Endothelial cell of umbilical vein (primary cell): ENCODE measurements at regions not wholly inside any gene's neighbourhood (a gene's known extent, or its start where the extent isn't known, plus 50 kb on each side); places are given as distances from the start of the nearest gene placed in this dataset.

Source experiments
- BruUV-seq: library from RNA; stranded (reverse); fragments of 400-500 nt; replicated peaks from 2 replicates; lab custom pipeline; 2021; lab: Mats Ljungman, UMichigan
- CTCF ChIA-PET: fragments of 300-600, 350-600 bp; sonication (Branson Sonifier 250); formaldehyde crosslinking; loops from one replicate; lab custom pipeline; 2021; ENCODE audit warnings: antibody characterized with exemption, inconsistent platforms; lab: Charles Lee
- POLR2A ChIA-PET: fragments of 300-600, 350-600 bp; sonication (Branson Sonifier 250); formaldehyde crosslinking; loops from one replicate; lab custom pipeline; 2021; ENCODE audit warnings: antibody characterized with exemption, inconsistent platforms; lab: Charles Lee
- DNase-seq: peaks from one replicate; pipeline ENCODE4 v3.0.0-alpha.2; 2011; ENCODE audit warnings: low read depth, low spot score
- FAIRE-seq: peaks from 2 replicates; lab custom pipeline; 2011; peaks lifted over from hg19 to GRCh38; lab: Jason Lieb, UNC
- H2AFZ ChIP-seq: 2 replicates; pipeline ENCODE4 v1.6.0; 2012; ENCODE audit warnings: low read depth, low read length, control low read depth, inconsistent platforms
- H3K27ac ChIP-seq: 2 replicates; pipeline ENCODE4 v1.5.1; 2011; ENCODE audit warnings: low read depth, mild to moderate bottlenecking, control low read depth, low read length, moderate library complexity; ENCODE audit not compliant: insufficient read depth
- H3K27me3 ChIP-seq, 2 experiments: 2 replicates each; pipeline versions ENCODE4 v1.6.0 to v1.6.1; 2011; ENCODE audit warnings: low read length in 2 of 2, mixed read lengths in 1 of 2; ENCODE audit not compliant: control insufficient read depth in 2 of 2, insufficient read depth in 2 of 2
- H3K36me3 ChIP-seq, 2 experiments: 2 replicates in 1 of 2; 3 replicates in 1 of 2; pipeline ENCODE4 v1.5.1; 2011; ENCODE audit warnings: low read length in 2 of 2, mild to moderate bottlenecking in 1 of 2, moderate library complexity in 1 of 2; ENCODE audit not compliant: control insufficient read depth in 2 of 2, insufficient read depth in 2 of 2; ENCODE audit errors: extremely low read depth in 1 of 2
- H3K4me1 ChIP-seq: 3 replicates; pipeline ENCODE4 v1.5.1; 2011; ENCODE audit warnings: mild to moderate bottlenecking, low read length; ENCODE audit not compliant: control insufficient read depth, insufficient read depth; ENCODE audit errors: extremely low read depth
- H3K4me2 ChIP-seq: 2 replicates; pipeline ENCODE4 v1.6.1; 2011; ENCODE audit warnings: low read length, control low read depth, mixed read lengths; ENCODE audit not compliant: insufficient read depth
- H3K4me3 ChIP-seq, 3 experiments: fragments of 200-600 bp in 1 of 3; sonication (generic), shearing (Covaris generic) in 1 of 3; replicated peaks in 1 of 3; 2 replicates each; pipeline ENCODE4 v1.5.1; 2011 to 2016; ENCODE audit warnings: control low read depth in 3 of 3, low read length in 3 of 3, mild to moderate bottlenecking in 2 of 3, inconsistent platforms in 1 of 3, low read depth in 1 of 3, moderate library complexity in 1 of 3; ENCODE audit not compliant: insufficient read depth in 1 of 3
- H3K79me2 ChIP-seq: 2 replicates; pipeline ENCODE4 v1.6.0; 2012; ENCODE audit warnings: low read length, inconsistent platforms; ENCODE audit not compliant: control insufficient read depth, insufficient read depth
- H3K9ac ChIP-seq: replicated peaks from 2 replicates; pipeline ENCODE3; 2011; ENCODE audit warnings: low read length, control low read depth; ENCODE audit not compliant: insufficient read depth; ENCODE audit errors: extremely low read depth
- H3K9me1 ChIP-seq: replicated peaks from 3 replicates; pipeline ENCODE4 v1.6.0; 2011; ENCODE audit warnings: mild to moderate bottlenecking, low read length; ENCODE audit not compliant: control insufficient read depth, insufficient read depth; ENCODE audit errors: extremely low read depth
- H3K9me3 ChIP-seq: replicated peaks from 2 replicates; pipeline ENCODE4 v1.5.1; 2012; ENCODE audit warnings: low read length, inconsistent platforms; ENCODE audit not compliant: control insufficient read depth, insufficient read depth
- H4K20me1 ChIP-seq: replicated peaks from 2 replicates; pipeline ENCODE3; 2011; ENCODE audit warnings: mild to moderate bottlenecking, low read length; ENCODE audit not compliant: control insufficient read depth, insufficient read depth; ENCODE audit errors: extremely low read depth
- CTCF ChIP-seq, 2 donors: IDR thresholded peaks; 1 replicate in 1 of 2; 2 replicates in 1 of 2; pipeline ENCODE4 v1.5.1; 2011; ENCODE audit warnings: low read length in 2 of 2, mild to moderate bottlenecking in 2 of 2, moderate library complexity in 2 of 2, control low read depth in 1 of 2, inconsistent platforms in 1 of 2, low read depth in 1 of 2; ENCODE audit not compliant: insufficient read depth in 1 of 2; ENCODE audit errors: extremely low read depth in 1 of 2
- EZH2 ChIP-seq: IDR thresholded peaks from 2 replicates; pipeline ENCODE4 v1.6.1; 2012; ENCODE audit warnings: borderline replicate concordance, low read depth, mild to moderate bottlenecking, moderate library complexity, low read length, inconsistent platforms; ENCODE audit not compliant: severe bottlenecking
- FOS ChIP-seq: IDR thresholded peaks from 2 replicates; pipeline ENCODE4 v1.6.1; 2011; ENCODE audit warnings: mild to moderate bottlenecking, low read length, moderate library complexity, borderline replicate concordance; ENCODE audit not compliant: insufficient read depth
- GATA2 ChIP-seq: IDR thresholded peaks from 2 replicates; pipeline ENCODE4 v1.7.0; 2011; ENCODE audit warnings: low read depth, mild to moderate bottlenecking, moderate library complexity, mixed read lengths, low read length; ENCODE audit not compliant: insufficient read length, insufficient read depth
- JUN ChIP-seq: IDR thresholded peaks from 2 replicates; pipeline ENCODE4 v1.6.1; 2011; ENCODE audit warnings: borderline replicate concordance, low read depth; ENCODE audit not compliant: insufficient read length, insufficient read depth
- MAX ChIP-seq: IDR thresholded peaks from 2 replicates; pipeline ENCODE4 v1.6.1; 2011; ENCODE audit not compliant: insufficient read depth, insufficient read length
- MYC ChIP-seq: IDR thresholded peaks from one replicate; pipeline ENCODE4 v1.6.1; 2011; ENCODE audit warnings: mild to moderate bottlenecking, low read depth, low read length
- POLR2A ChIP-seq: IDR thresholded peaks from 2 replicates; pipeline ENCODE4 v1.6.1; 2012; ENCODE audit warnings: low read depth, mild to moderate bottlenecking, control low read depth, low read length
- POLR2AphosphoS5 ChIP-seq: IDR thresholded peaks from 2 replicates; pipeline ENCODE4 v1.6.1; 2012; ENCODE audit warnings: low read depth, mild to moderate bottlenecking, control low read depth, low read length, moderate library complexity; ENCODE audit not compliant: insufficient read depth
- dilution Hi-C: fragments of 300-500 bp; cut with MboI; formaldehyde crosslinking; loops from one replicate; pipeline ENCODE4 v1.15.0; 2019; ENCODE audit warnings: low sequenced_read_pairs; ENCODE audit not compliant: extremely low pct_ligation_motif_present
- intact Hi-C: fragments of 100-400 bp; cut with micrococcal nuclease; formaldehyde crosslinking; loops from one replicate; pipeline ENCODE4 v1.10.0; 2022

GRCh38 chr11:36930256-36930655 is 332.2 kb upstream of the RAG2 start:
- H3K27ac ChIP-seq: no peak overlapping the region
- H3K9me1 ChIP-seq: no peaks in the 10 kb centered on the region
- no peak overlapping the region for H3K4me2 ChIP-seq
- H3K9me3 ChIP-seq: no peaks in the 10 kb centered on the region
- H3K4me3 ChIP-seq: no peak overlapping the region
- ChIA-PET CTCF (no interaction called here), POLR2A (no interaction called here)
- H3K4me1 ChIP-seq: no peaks in the 10 kb centered on the region
- no peaks in the 10 kb centered on the region for H3K27me3 ChIP-seq
- no peaks in the 10 kb centered on the region for H3K79me2 ChIP-seq
- FAIRE-seq (no peak), DNase-seq (no peak)
- no peaks in the 10 kb centered on the region for H4K20me1 ChIP-seq
- no peak for TF ChIP-seq CTCF (IDR thresholded peaks at IDR 0.05; ENCODE audit: extremely low read depth in 1 of 2, insufficient read depth in 1 of 2, low read depth in 1 of 2, low read length in 2 of 2)
- no peak for TF ChIP-seq EZH2
- no peak for TF ChIP-seq GATA2
- TF ChIP-seq POLR2A: no peak
- no peak for TF ChIP-seq JUN
- no peak for TF ChIP-seq POLR2AphosphoS5
- no peak for TF ChIP-seq MYC
- TF ChIP-seq FOS: no peak
- TF ChIP-seq MAX: no peak
- H3K36me3 ChIP-seq: no peaks in the 10 kb centered on the region
- H3K9ac ChIP-seq: no peak overlapping the region
- dilution Hi-C loops: no loop called here
- intact Hi-C loops: no loop called here
- BruUV-seq: no TSS peak
- no peak overlapping the region for H2AFZ ChIP-seq
